CD14-positive monocyte (primary cell): ENCODE measurements at regions not wholly inside any gene's neighbourhood (a gene's known extent, or its start where the extent isn't known, plus 50 kb on each side); places are given as distances from the start of the nearest gene placed in this dataset.

Experiments used
- DNase-seq, 3 donors: peaks; one replicate each; pipeline ENCODE4 v3.0.0-alpha.2; 2011 to 2022
- H2AFZ ChIP-seq: 2 replicates; pipeline ENCODE4 v1.6.0; 2012; ENCODE audit warnings: mild to moderate bottlenecking, low read depth, low read length, inconsistent platforms; ENCODE audit not compliant: insufficient read depth, poor library complexity, severe bottlenecking
- H3K27ac ChIP-seq, 2 donors: 1 replicate in 1 of 2; 2 replicates in 1 of 2; pipeline ENCODE4 v1.5.1; 2012 to 2013; ENCODE audit warnings: low read length in 2 of 2, control low read depth in 1 of 2, inconsistent platforms in 1 of 2, low read depth in 1 of 2, mild to moderate bottlenecking in 1 of 2
- H3K27me3 ChIP-seq, 2 donors: one replicate each; pipeline versions ENCODE4 v1.6.0 to v1.6.1; 2011 to 2013; ENCODE audit warnings: low read length in 2 of 2; ENCODE audit not compliant: control insufficient read depth in 2 of 2, insufficient read depth in 2 of 2
- H3K36me3 ChIP-seq, 2 donors: replicated peaks in 1 of 2; 1 replicate in 1 of 2; 2 replicates in 1 of 2; pipeline versions ENCODE4 v1.5.1 to v1.6.1; 2012 to 2013; ENCODE audit warnings: low read length in 2 of 2, control low read depth in 1 of 2, inconsistent platforms in 1 of 2, mild to moderate bottlenecking in 1 of 2; ENCODE audit not compliant: insufficient read depth in 2 of 2, control insufficient read depth in 1 of 2
- H3K4me1 ChIP-seq, 2 donors: 1 replicate in 1 of 2; 2 replicates in 1 of 2; pipeline versions ENCODE4 v1.5.1 to v1.6.1; 2012 to 2013; ENCODE audit warnings: low read length in 2 of 2, control low read depth in 1 of 2, inconsistent platforms in 1 of 2, mild to moderate bottlenecking in 1 of 2, moderate library complexity in 1 of 2; ENCODE audit not compliant: insufficient read depth in 2 of 2, control insufficient read depth in 1 of 2
- H3K4me2 ChIP-seq: replicated peaks from 2 replicates; pipeline ENCODE3; 2012; ENCODE audit warnings: low read length, moderate library complexity, mild to moderate bottlenecking; ENCODE audit not compliant: poor library complexity, severe bottlenecking; ENCODE audit errors: extremely low read depth
- H3K4me3 ChIP-seq, 3 experiments: fragments of 200-600 bp in 1 of 3; sonication (generic) in 1 of 3; replicated peaks in 1 of 3; 1 replicate in 2 of 3; 2 replicates in 1 of 3; pipeline ENCODE4 v1.5.1; 2011 to 2013; ENCODE audit warnings: low read length in 3 of 3, mild to moderate bottlenecking in 3 of 3, control low read depth in 2 of 3, low read depth in 2 of 3, inconsistent platforms in 1 of 3, moderate library complexity in 1 of 3
- H3K79me2 ChIP-seq: 2 replicates; pipeline ENCODE4 v1.6.0; 2012; ENCODE audit warnings: mild to moderate bottlenecking, control low read depth, inconsistent platforms, low read length, moderate library complexity; ENCODE audit not compliant: insufficient read depth
- H3K9ac ChIP-seq: 2 replicates; pipeline ENCODE4 v1.6.0; 2017; ENCODE audit warnings: low read length, mild to moderate bottlenecking; ENCODE audit not compliant: insufficient read depth, poor library complexity, severe bottlenecking
- H3K9me3 ChIP-seq, 2 donors: replicated peaks in 1 of 2; 1 replicate in 1 of 2; 2 replicates in 1 of 2; pipeline versions ENCODE4 v1.5.1 to v1.6.1; 2012 to 2013; ENCODE audit warnings: low read length in 2 of 2, control low read depth in 1 of 2; ENCODE audit not compliant: control insufficient read depth in 1 of 2, insufficient read depth in 1 of 2
- H4K20me1 ChIP-seq: 2 replicates; pipeline ENCODE4 v1.6.0; 2012; ENCODE audit warnings: mild to moderate bottlenecking, low read length, control low read depth, moderate library complexity; ENCODE audit not compliant: insufficient read depth
- H3K27ac Mint-ChIP-seq, 7 donors: one replicate each; pipeline ENCODE4 v1.8.0; 2020; ENCODE audit warnings: mild to moderate bottlenecking in 7 of 7, mixed read lengths in 7 of 7, moderate library complexity in 6 of 7, inconsistent platforms in 2 of 7
- H3K27me3 Mint-ChIP-seq, 3 donors: one replicate each; pipeline ENCODE4 v1.8.0; 2021 to 2022; ENCODE audit warnings: low read depth in 3 of 3, mild to moderate bottlenecking in 3 of 3, mixed read lengths in 3 of 3, moderate library complexity in 3 of 3, inconsistent platforms in 1 of 3
- H3K36me3 Mint-ChIP-seq, 2 donors: one replicate each; pipeline ENCODE4 v1.8.0; 2020; ENCODE audit warnings: mixed read lengths in 2 of 2, inconsistent platforms in 1 of 2, mild to moderate bottlenecking in 1 of 2
- H3K4me1 Mint-ChIP-seq: one replicate; pipeline ENCODE4 v1.8.0; 2020; ENCODE audit warnings: mild to moderate bottlenecking, mixed read lengths
- H3K4me3 Mint-ChIP-seq, 2 donors: one replicate each; pipeline ENCODE4 v1.8.0; 2020; ENCODE audit warnings: mild to moderate bottlenecking in 2 of 2, mixed read lengths in 2 of 2, moderate library complexity in 1 of 2
- H3K9me3 Mint-ChIP-seq, 7 donors: one replicate each; pipeline ENCODE4 v1.8.0; 2020 to 2022; ENCODE audit warnings: mixed read lengths in 7 of 7, mild to moderate bottlenecking in 6 of 7, moderate library complexity in 6 of 7, inconsistent platforms in 2 of 7
- CTCF ChIP-seq: fragments of 200-600 bp; IDR thresholded peaks from one replicate; pipeline ENCODE4 v1.8.0; 2022; ENCODE audit warnings: antibody characterized with exemption, mild to moderate bottlenecking
- WGBS: methylation state at CpG from one replicate; pipeline ENCODE4 v1.1.5; 2013; ENCODE audit warnings: missing lambda C conversion rate; ENCODE audit not compliant: insufficient coverage; 5-methylcytosine and 5-hydroxymethylcytosine counted together
- intact Hi-C, 2 donors: fragments of 100-400 bp; cut with micrococcal nuclease; formaldehyde crosslinking; loops; one replicate each; pipeline versions ENCODE4 v1.15.0 to v1.15.1; 2023

GRCh38 chr3:193914602-193915001, 221.3 kb upstream of the HES1 start:
- Histone ChIP-seq H4K20me1 (no peaks in the 10 kb centered on the region), H3K4me3 (no peak overlapping the region), H2AFZ (no peak overlapping the region), H3K9me3 (no peaks in the 10 kb centered on the region), H3K4me2 (no peak overlapping the region), H3K27ac (no peak overlapping the region), H3K36me3 (no peaks in the 10 kb centered on the region), H3K27me3 (no peaks in the 10 kb centered on the region), H3K4me1 (peaks cover 11 to 13% of the 10 kb centered on the region in 2 donors), H3K79me2 (no peaks in the 10 kb centered on the region), H3K9ac (no peak overlapping the region)
- H3K4me1 Mint-ChIP-seq, result peaks cover 24% of the 10 kb centered on the region
- intact Hi-C loops, result no loop called here
- no peak overlapping the region for H3K27ac Mint-ChIP-seq
- H3K4me3 Mint-ChIP-seq, result no peak overlapping the region
- DNase-seq, result no peak
- TF ChIP-seq CTCF, result no peak
- H3K9me3 Mint-ChIP-seq, result peaks cover 0 to under 1% (median 0%) of the 10 kb centered on the region in 7 donors
- no peaks in the 10 kb centered on the region for H3K36me3 Mint-ChIP-seq
- WGBS, result no CpG with 5 or more reads among the region's 1 CpG
- H3K27me3 Mint-ChIP-seq, result peaks cover 0 to 9% (median 6%) of the 10 kb centered on the region in 3 donors

GRCh38 chr3:193915099-193915498, 220.8 kb upstream of the HES1 start:
- Histone ChIP-seq H3K4me3 (no peak overlapping the region), H2AFZ (no peak overlapping the region), H3K4me1 (peaks cover 11 to 13% of the 10 kb centered on the region in 2 donors), H4K20me1 (no peaks in the 10 kb centered on the region), H3K27ac (no peak overlapping the region), H3K4me2 (no peak overlapping the region), H3K36me3 (no peaks in the 10 kb centered on the region), H3K79me2 (no peaks in the 10 kb centered on the region), H3K27me3 (no peaks in the 10 kb centered on the region), H3K9me3 (no peaks in the 10 kb centered on the region), H3K9ac (no peak overlapping the region)
- DNase-seq, result no peak
- Mint-ChIP-seq H3K9me3 (peaks cover 0 to 2% (median 0%) of the 10 kb centered on the region in 7 donors), H3K27me3 (peaks cover 0 to 8% (median 6%) of the 10 kb centered on the region in 3 donors), H3K4me3 (no peak overlapping the region), H3K27ac (no peak overlapping the region), H3K36me3 (no peaks in the 10 kb centered on the region), H3K4me1 (peaks cover 24% of the 10 kb centered on the region)
- intact Hi-C loops, result no loop called here
- 100% methylated on average over 2 of the region's 4 CpGs for WGBS
- TF ChIP-seq CTCF, result no peak
